ENCODE measurements at regions not wholly inside any gene's neighbourhood (a gene's known extent, or its start where the extent isn't known, plus 50 kb on each side); places are given as distances from the start of the nearest gene placed in this dataset.

DNA sequence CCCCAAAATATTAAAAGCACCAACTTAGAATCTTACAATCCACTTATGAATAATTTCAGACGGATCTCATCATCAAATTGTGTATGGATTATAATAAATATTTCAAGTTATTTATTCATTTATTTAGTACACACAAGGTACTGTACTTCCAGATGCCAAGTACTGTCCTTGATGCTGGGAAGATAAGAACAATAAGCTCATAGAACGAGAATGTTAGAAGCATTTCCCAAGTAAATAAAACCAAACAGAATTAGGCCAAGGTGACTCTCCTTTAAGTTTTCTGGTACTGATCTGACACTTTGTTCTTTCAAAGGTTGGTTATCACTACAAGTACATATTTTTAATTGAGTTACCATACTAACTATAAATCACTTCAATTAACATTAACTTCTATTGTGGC, 416.1 kb upstream of the ETAA1 start:
- Mint-ChIP-seq H3K27ac (no peak overlapping the region), H3K9me3 (no peaks in the 10 kb centered on the region), H3K4me3 (no peak overlapping the region), H3K27me3 (ENCODE audit: insufficient read depth) (no peaks in the 10 kb centered on the region), H3K4me1 (no peaks in the 10 kb centered on the region), H3K36me3 (ENCODE audit: low read depth) (no peaks in the 10 kb centered on the region)
- H3K27ac ChIP-seq (ENCODE audit: low read depth, low read length) = no peak overlapping the region
- TF ChIP-seq, protein P1, sequence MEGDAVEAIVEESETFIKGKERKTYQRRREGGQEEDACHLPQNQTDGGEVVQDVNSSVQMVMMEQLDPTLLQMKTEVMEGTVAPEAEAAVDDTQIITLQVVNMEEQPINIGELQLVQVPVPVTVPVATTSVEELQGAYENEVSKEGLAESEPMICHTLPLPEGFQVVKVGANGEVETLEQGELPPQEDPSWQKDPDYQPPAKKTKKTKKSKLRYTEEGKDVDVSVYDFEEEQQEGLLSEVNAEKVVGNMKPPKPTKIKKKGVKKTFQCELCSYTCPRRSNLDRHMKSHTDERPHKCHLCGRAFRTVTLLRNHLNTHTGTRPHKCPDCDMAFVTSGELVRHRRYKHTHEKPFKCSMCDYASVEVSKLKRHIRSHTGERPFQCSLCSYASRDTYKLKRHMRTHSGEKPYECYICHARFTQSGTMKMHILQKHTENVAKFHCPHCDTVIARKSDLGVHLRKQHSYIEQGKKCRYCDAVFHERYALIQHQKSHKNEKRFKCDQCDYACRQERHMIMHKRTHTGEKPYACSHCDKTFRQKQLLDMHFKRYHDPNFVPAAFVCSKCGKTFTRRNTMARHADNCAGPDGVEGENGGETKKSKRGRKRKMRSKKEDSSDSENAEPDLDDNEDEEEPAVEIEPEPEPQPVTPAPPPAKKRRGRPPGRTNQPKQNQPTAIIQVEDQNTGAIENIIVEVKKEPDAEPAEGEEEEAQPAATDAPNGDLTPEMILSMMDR (conservative IDR thresholded peaks at IDR 0.05) = no peak
- H3K36me3 ChIP-seq (ENCODE audit: control insufficient read depth, insufficient read depth, low read length) = no peaks in the 10 kb centered on the region
- H3K4me3 ChIP-seq (ENCODE audit: low read length) = no peak overlapping the region
- no peaks in the 10 kb centered on the region for H3K4me1 ChIP-seq (ENCODE audit: control insufficient read depth, insufficient read depth, low read length)
- WGBS, 2 experiments (ENCODE audit: insufficient coverage in 1 of 2, insufficient read length in 1 of 2) = 94 to 100% methylated on average over 1 of the region's 2 CpGs
- no peak overlapping the region for H3K9ac ChIP-seq (ENCODE audit: extremely low read depth, low read length, poor library complexity, severe bottlenecking)
- no peaks in the 10 kb centered on the region for H3K9me3 ChIP-seq (ENCODE audit: control insufficient read depth, low read length)
- no peaks in the 10 kb centered on the region for H3K27me3 ChIP-seq (ENCODE audit: control insufficient read depth, insufficient read depth, low read length, poor library complexity, severe bottlenecking)
- no peak for DNase-seq

DNA sequence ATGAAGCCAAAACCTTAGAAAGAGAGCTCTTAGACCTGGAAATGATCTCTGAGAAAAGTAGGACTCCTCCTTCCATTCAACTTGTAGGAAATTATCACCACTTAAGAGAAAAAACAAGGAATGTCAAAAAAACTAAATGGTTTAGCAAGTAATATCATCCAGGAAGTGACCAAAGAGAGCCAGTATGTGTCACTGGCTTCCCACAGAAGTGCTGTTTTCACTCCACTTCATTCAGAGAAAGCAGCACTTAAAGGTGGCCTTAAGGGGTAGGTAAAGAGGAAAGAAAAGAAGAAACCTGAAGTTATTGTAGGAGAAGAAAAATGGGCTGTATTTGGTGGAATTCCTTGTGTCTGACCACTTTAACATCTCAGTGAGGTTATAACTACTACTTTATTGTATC, 414.4 kb upstream of the ETAA1 start:
- Histone ChIP-seq H3K27me3 (ENCODE audit: control insufficient read depth, insufficient read depth, low read length, poor library complexity, severe bottlenecking) (no peaks in the 10 kb centered on the region), H3K4me1 (ENCODE audit: control insufficient read depth, insufficient read depth, low read length) (no peaks in the 10 kb centered on the region), H3K27ac (ENCODE audit: low read depth, low read length) (no peak overlapping the region), H3K9me3 (ENCODE audit: control insufficient read depth, low read length) (no peaks in the 10 kb centered on the region), H3K4me3 (ENCODE audit: low read length) (no peak overlapping the region), H3K9ac (ENCODE audit: extremely low read depth, low read length, poor library complexity, severe bottlenecking) (no peak overlapping the region), H3K36me3 (ENCODE audit: control insufficient read depth, insufficient read depth, low read length) (no peaks in the 10 kb centered on the region)
- Mint-ChIP-seq H3K36me3 (ENCODE audit: low read depth) (no peaks in the 10 kb centered on the region), H3K9me3 (no peaks in the 10 kb centered on the region), H3K27ac (no peak overlapping the region), H3K27me3 (ENCODE audit: insufficient read depth) (no peaks in the 10 kb centered on the region), H3K4me1 (no peaks in the 10 kb centered on the region), H3K4me3 (no peak overlapping the region)
- TF ChIP-seq, protein P1 (conservative IDR thresholded peaks at IDR 0.05) = no peak
- DNase-seq = no peak

DNA sequence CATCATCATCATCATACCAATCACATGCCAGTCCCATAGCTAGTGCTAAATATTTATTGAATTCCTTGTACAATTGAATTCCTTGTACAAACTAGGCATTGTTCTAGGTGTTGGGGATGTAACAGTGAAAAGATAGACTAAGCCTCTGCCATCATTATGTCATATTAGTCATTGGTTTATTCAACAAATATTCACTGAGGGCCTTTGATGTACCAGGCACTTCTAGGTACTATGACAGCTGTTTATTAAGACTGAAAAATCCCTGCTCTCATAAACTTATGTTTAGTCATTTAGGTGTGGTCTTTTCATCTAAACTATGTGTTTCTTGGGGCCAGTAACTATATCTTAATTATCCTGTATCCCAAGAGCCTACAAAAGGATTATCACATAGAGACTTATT, 412.3 kb upstream of the ETAA1 start:
- H3K36me3 ChIP-seq (ENCODE audit: control insufficient read depth, insufficient read depth, low read length) = no peaks in the 10 kb centered on the region
- Mint-ChIP-seq H3K36me3 (ENCODE audit: low read depth) (no peaks in the 10 kb centered on the region), H3K4me1 (no peaks in the 10 kb centered on the region), H3K9me3 (no peaks in the 10 kb centered on the region), H3K27me3 (ENCODE audit: insufficient read depth) (no peaks in the 10 kb centered on the region), H3K4me3 (no peak overlapping the region), H3K27ac (no peak overlapping the region)
- no peaks in the 10 kb centered on the region for H3K4me1 ChIP-seq (ENCODE audit: control insufficient read depth, insufficient read depth, low read length)
- no peak overlapping the region for H3K4me3 ChIP-seq (ENCODE audit: low read length)
- DNase-seq = no peak
- no peak overlapping the region for H3K27ac ChIP-seq (ENCODE audit: low read depth, low read length)
- no peaks in the 10 kb centered on the region for H3K27me3 ChIP-seq (ENCODE audit: control insufficient read depth, insufficient read depth, low read length, poor library complexity, severe bottlenecking)
- H3K9ac ChIP-seq (ENCODE audit: extremely low read depth, low read length, poor library complexity, severe bottlenecking) = no peak overlapping the region
- no peaks in the 10 kb centered on the region for H3K9me3 ChIP-seq (ENCODE audit: control insufficient read depth, low read length)
- TF ChIP-seq, protein P1 (conservative IDR thresholded peaks at IDR 0.05) = no peak
